ENCODE measurements at regions not wholly inside any gene's neighbourhood (a gene's known extent, or its start where the extent isn't known, plus 50 kb on each side); places are given as distances from the start of the nearest gene placed in this dataset.

- Mint-ChIP-seq H3K4me1 (ENCODE audit: low read depth, unreplicated experiment) (no peaks in the 10 kb centered on the region), H3K4me3 (ENCODE audit: unreplicated experiment) (no peak overlapping the region), H3K27me3 (ENCODE audit: insufficient read depth, unreplicated experiment) (peaks cover 20% of the 10 kb centered on the region), H3K27ac (ENCODE audit: unreplicated experiment) (no peak overlapping the region), H3K9me3 (ENCODE audit: unreplicated experiment) (no peaks in the 10 kb centered on the region), H3K36me3 (ENCODE audit: insufficient read depth, unreplicated experiment) (no peaks in the 10 kb centered on the region)
- no peak for TF ChIP-seq CTCF (IDR thresholded peaks at IDR 0.05; ENCODE audit: insufficient read depth in 1 of 2, low read depth in 1 of 2, low read length in 1 of 2, severe bottlenecking in 1 of 2, unreplicated experiment in 1 of 2)
- ChIA-PET POLR2A (no interaction called here), CTCF (no interaction called here)
- intact Hi-C loops (cut with micrococcal nuclease; ENCODE audit: unreplicated experiment): no loop called here
- no peak for DNase-seq
- Histone ChIP-seq H3K4me3 (ENCODE audit: low read depth, low read length) (no peak overlapping the region), H3K9me3 (no peaks in the 10 kb centered on the region), H3K4me1 (no peaks in the 10 kb centered on the region), H3K36me3 (ENCODE audit: control insufficient read depth, insufficient read depth, low read length) (no peaks in the 10 kb centered on the region), H3K27me3 (replicated peaks; ENCODE audit: control insufficient read depth, insufficient read depth, low read length) (no peaks in the 10 kb centered on the region)
- no TSS peak for BruUV-seq (replicated peaks)
Observed at GRCh38 chr12:111188436-111188835, 180.5 kb downstream of the PHETA1 start.

- no peaks in the 10 kb centered on the region for H3K36me3 Mint-ChIP-seq (ENCODE audit: insufficient read depth, unreplicated experiment)
- Histone ChIP-seq H3K9me3 (no peaks in the 10 kb centered on the region), H3K27me3 (replicated peaks; ENCODE audit: control insufficient read depth, insufficient read depth, low read length) (no peaks in the 10 kb centered on the region), H3K36me3 (ENCODE audit: control insufficient read depth, insufficient read depth, low read length) (no peaks in the 10 kb centered on the region), H3K4me3 (ENCODE audit: low read depth, low read length) (no peak overlapping the region), H3K4me1 (0 out of 2 replicates have a peak, but pooled peaks cover 2% of the 10 kb centered on the region)
- no TSS peak for BruUV-seq (replicated peaks)
- intact Hi-C loops (cut with micrococcal nuclease; ENCODE audit: unreplicated experiment): no loop called here
- ChIA-PET POLR2A (no interaction called here), CTCF (no interaction called here)
- no peak for TF ChIP-seq CTCF (IDR thresholded peaks at IDR 0.05; ENCODE audit: insufficient read depth in 1 of 2, low read depth in 1 of 2, low read length in 1 of 2, severe bottlenecking in 1 of 2, unreplicated experiment in 1 of 2)
- H3K27me3 Mint-ChIP-seq (ENCODE audit: insufficient read depth, unreplicated experiment): peaks cover 15% of the 10 kb centered on the region
- H3K27ac Mint-ChIP-seq (ENCODE audit: unreplicated experiment): no peak overlapping the region
- H3K4me1 Mint-ChIP-seq (ENCODE audit: low read depth, unreplicated experiment): no peaks in the 10 kb centered on the region
- H3K4me3 Mint-ChIP-seq (ENCODE audit: unreplicated experiment): no peak overlapping the region
- no peaks in the 10 kb centered on the region for H3K9me3 Mint-ChIP-seq (ENCODE audit: unreplicated experiment)
- DNase-seq: no peak
Observed at GRCh38 chr12:111186347-111186746, 182.5 kb downstream of the PHETA1 start.

- no peak overlapping the region for H3K4me3 Mint-ChIP-seq (ENCODE audit: unreplicated experiment)
- Histone ChIP-seq H3K4me1 (0 out of 2 replicates have a peak, but pooled peaks cover 3% of the 10 kb centered on the region), H3K9me3 (no peaks in the 10 kb centered on the region), H3K36me3 (ENCODE audit: control insufficient read depth, insufficient read depth, low read length) (no peaks in the 10 kb centered on the region), H3K27me3 (replicated peaks; ENCODE audit: control insufficient read depth, insufficient read depth, low read length) (no peaks in the 10 kb centered on the region), H3K4me3 (ENCODE audit: low read depth, low read length) (no peak overlapping the region)
- ChIA-PET POLR2A (no interaction called here), CTCF (no interaction called here)
- peaks cover 15% of the 10 kb centered on the region for H3K27me3 Mint-ChIP-seq (ENCODE audit: insufficient read depth, unreplicated experiment)
- H3K4me1 Mint-ChIP-seq (ENCODE audit: low read depth, unreplicated experiment): no peaks in the 10 kb centered on the region
- H3K27ac Mint-ChIP-seq (ENCODE audit: unreplicated experiment): no peak overlapping the region
- BruUV-seq (replicated peaks): no TSS peak
- no peak for TF ChIP-seq CTCF (IDR thresholded peaks at IDR 0.05; ENCODE audit: insufficient read depth in 1 of 2, low read depth in 1 of 2, low read length in 1 of 2, severe bottlenecking in 1 of 2, unreplicated experiment in 1 of 2)
- no peak for DNase-seq
- H3K9me3 Mint-ChIP-seq (ENCODE audit: unreplicated experiment): no peaks in the 10 kb centered on the region
- H3K36me3 Mint-ChIP-seq (ENCODE audit: insufficient read depth, unreplicated experiment): no peaks in the 10 kb centered on the region
- intact Hi-C loops (cut with micrococcal nuclease; ENCODE audit: unreplicated experiment): no loop called here
Observed at GRCh38 chr12:111185889-111186227, 183.0 kb downstream of the PHETA1 start.

Data from Caco-2 (cell line).